Fibroblast of lung (primary cell): ENCODE measurements at regions not wholly inside any gene's neighbourhood (a gene's known extent, or its start where the extent isn't known, plus 50 kb on each side); places are given as distances from the start of the nearest gene placed in this dataset.

Source experiments
- DNase-seq, 2 donors: peaks; one replicate each; pipeline versions ENCODE4 v3.0.0 to v3.0.0-alpha.2; 2010; ENCODE audit warnings: low read depth in 2 of 2
- H2AFZ ChIP-seq: 2 replicates; pipeline ENCODE4 v1.5.1; 2012; ENCODE audit warnings: low read length, control low read depth, inconsistent platforms
- H3K27ac ChIP-seq: 2 replicates; pipeline ENCODE4 v1.5.1; 2011; ENCODE audit warnings: low read length, control low read depth; ENCODE audit not compliant: insufficient read depth
- H3K27me3 ChIP-seq: 2 replicates; pipeline ENCODE4 v1.5.1; 2011; ENCODE audit warnings: mild to moderate bottlenecking, low read length; ENCODE audit not compliant: control insufficient read depth, insufficient read depth
- H3K36me3 ChIP-seq: 2 replicates; pipeline ENCODE4 v1.5.1; 2011; ENCODE audit warnings: low read length; ENCODE audit not compliant: control insufficient read depth, insufficient read depth
- H3K4me1 ChIP-seq: 2 replicates; pipeline ENCODE4 v1.5.1; 2011; ENCODE audit warnings: low read length; ENCODE audit not compliant: control insufficient read depth, insufficient read depth; ENCODE audit errors: extremely low read depth
- H3K4me2 ChIP-seq: 2 replicates; pipeline ENCODE4 v1.5.1; 2011; ENCODE audit warnings: low read length, control low read depth; ENCODE audit not compliant: insufficient read depth; ENCODE audit errors: extremely low read depth
- H3K4me3 ChIP-seq, 4 experiments: fragments of 200-600 bp in 1 of 4; sonication (generic) in 1 of 4; replicated peaks in 1 of 4; 2 replicates each; pipeline ENCODE4 v1.5.1; 2011 to 2016; ENCODE audit warnings: low read length in 4 of 4, low read depth in 3 of 4, mild to moderate bottlenecking in 3 of 4, control low read depth in 2 of 4, inconsistent platforms in 1 of 4, mixed read lengths in 1 of 4; ENCODE audit not compliant: insufficient read depth in 1 of 4; ENCODE audit errors: control extremely low read depth in 1 of 4
- H3K79me2 ChIP-seq: 2 replicates; pipeline ENCODE4 v1.5.1; 2012; ENCODE audit warnings: mild to moderate bottlenecking, low read length, inconsistent platforms; ENCODE audit not compliant: control insufficient read depth, insufficient read depth
- H3K9ac ChIP-seq: 2 replicates; pipeline ENCODE4 v1.5.1; 2011; ENCODE audit warnings: mild to moderate bottlenecking, low read length, control low read depth; ENCODE audit not compliant: insufficient read depth
- H3K9me3 ChIP-seq: 2 replicates; pipeline ENCODE4 v1.5.1; 2012; ENCODE audit warnings: low read depth, low read length; ENCODE audit not compliant: control insufficient read depth, insufficient read depth
- H4K20me1 ChIP-seq: 2 replicates; pipeline ENCODE4 v1.5.1; 2011; ENCODE audit warnings: low read length; ENCODE audit not compliant: control insufficient read depth, insufficient read depth; ENCODE audit errors: extremely low read depth
- CTCF ChIP-seq, 2 donors: IDR thresholded peaks in 1 of 2; conservative IDR thresholded peaks in 1 of 2; 1 replicate in 1 of 2; 2 replicates in 1 of 2; pipeline ENCODE4 v1.5.1; 2011 to 2012; ENCODE audit warnings: low read length in 2 of 2, control low read depth in 1 of 2, inconsistent platforms in 1 of 2, low read depth in 1 of 2, mild to moderate bottlenecking in 1 of 2
- EZH2 ChIP-seq: IDR thresholded peaks from 2 replicates; pipeline ENCODE4 v1.5.1; 2012; ENCODE audit warnings: low read length, control low read depth, mild to moderate bottlenecking; ENCODE audit errors: missing control alignments

- no peaks in the 10 kb centered on the region for H3K27me3 ChIP-seq
- H4K20me1 ChIP-seq = no peaks in the 10 kb centered on the region
- no peak overlapping the region for H3K4me2 ChIP-seq
- no peak overlapping the region for H3K4me3 ChIP-seq
- no peaks in the 10 kb centered on the region for H3K9me3 ChIP-seq
- no peak overlapping the region for H3K27ac ChIP-seq
- H3K36me3 ChIP-seq = no peaks in the 10 kb centered on the region
- TF ChIP-seq CTCF (conservative IDR thresholded peaks at IDR 0.05 in 1 of 2, IDR thresholded peaks at IDR 0.05 in 1 of 2; ENCODE audit: low read depth in 1 of 2, low read length in 2 of 2) (no peak), EZH2 (no peak)
- H3K4me1 ChIP-seq = no peaks in the 10 kb centered on the region
- DNase-seq = no peak
- H3K9ac ChIP-seq = no peak overlapping the region
- no peak overlapping the region for H2AFZ ChIP-seq
- H3K79me2 ChIP-seq = no peaks in the 10 kb centered on the region
These were observed 229.5 kb downstream of the NKX6-1 start for GRCh38 chr4:84269536-84270044.

- H3K36me3 ChIP-seq = no peaks in the 10 kb centered on the region
- no peaks in the 10 kb centered on the region for H3K9me3 ChIP-seq
- H3K79me2 ChIP-seq = no peaks in the 10 kb centered on the region
- no peak overlapping the region for H3K4me3 ChIP-seq
- H3K27ac ChIP-seq = no peak overlapping the region
- H2AFZ ChIP-seq = no peak overlapping the region
- no peak overlapping the region for H3K4me2 ChIP-seq
- no peak overlapping the region for H3K9ac ChIP-seq
- no peaks in the 10 kb centered on the region for H3K27me3 ChIP-seq
- TF ChIP-seq CTCF (conservative IDR thresholded peaks at IDR 0.05 in 1 of 2, IDR thresholded peaks at IDR 0.05 in 1 of 2; ENCODE audit: low read depth in 1 of 2, low read length in 2 of 2) (no peak), EZH2 (no peak)
- no peaks in the 10 kb centered on the region for H4K20me1 ChIP-seq
- no peaks in the 10 kb centered on the region for H3K4me1 ChIP-seq
- no peak for DNase-seq
These were observed 234.4 kb downstream of the NKX6-1 start for GRCh38 chr4:84264652-84265051.

GRCh38 chr4:84263415-84263814 is 235.7 kb downstream of the NKX6-1 start:
- H3K4me2 ChIP-seq = no peak overlapping the region
- H3K36me3 ChIP-seq = no peaks in the 10 kb centered on the region
- TF ChIP-seq EZH2 (no peak), CTCF (conservative IDR thresholded peaks at IDR 0.05 in 1 of 2, IDR thresholded peaks at IDR 0.05 in 1 of 2; ENCODE audit: low read depth in 1 of 2, low read length in 2 of 2) (no peak)
- H3K9me3 ChIP-seq = no peaks in the 10 kb centered on the region
- no peaks in the 10 kb centered on the region for H3K4me1 ChIP-seq
- no peaks in the 10 kb centered on the region for H3K27me3 ChIP-seq
- H4K20me1 ChIP-seq = no peaks in the 10 kb centered on the region
- no peak overlapping the region for H3K4me3 ChIP-seq
- no peak overlapping the region for H3K9ac ChIP-seq
- no peak for DNase-seq
- no peaks in the 10 kb centered on the region for H3K79me2 ChIP-seq
- no peak overlapping the region for H2AFZ ChIP-seq
- no peak overlapping the region for H3K27ac ChIP-seq
